Tibial nerve (tissue), 4 donors: ENCODE measurements at regions not wholly inside any gene's neighbourhood (a gene's known extent, or its start where the extent isn't known, plus 50 kb on each side); places are given as distances from the start of the nearest gene placed in this dataset.

Experiments used
- DNase-seq, 2 donors: peaks; one replicate each; pipeline ENCODE4 v3.0.0-alpha.2; 2019; ENCODE audit warnings: low spot score in 2 of 2
- H3K27ac ChIP-seq, 4 donors: fragments of 200-600 bp; sonication (generic) in 3 of 4; one replicate each; pipeline ENCODE4 v1.5.1; 2017 to 2019; ENCODE audit warnings: mild to moderate bottlenecking in 1 of 4
- H3K27me3 ChIP-seq, 2 donors: fragments of 200-600 bp; sonication (generic) in 1 of 2; one replicate each; pipeline versions ENCODE4 v1.5.1 to v1.6.0; 2017 to 2019
- H3K36me3 ChIP-seq, 3 donors: fragments of 200-600 bp; sonication (generic); one replicate each; pipeline ENCODE4 v1.5.1; 2018 to 2019
- H3K4me1 ChIP-seq, 4 donors: fragments of 200-600 bp; sonication (generic) in 3 of 4; one replicate each; pipeline ENCODE4 v1.5.1; 2017 to 2019
- H3K4me3 ChIP-seq, 4 donors: fragments of 200-600 bp; sonication (generic) in 3 of 4; one replicate each; pipeline ENCODE4 v1.5.1; 2017 to 2019; ENCODE audit warnings: mild to moderate bottlenecking in 1 of 4, moderate library complexity in 1 of 4
- H3K9me3 ChIP-seq, 4 donors: fragments of 200-600 bp; sonication (generic) in 3 of 4; one replicate each; pipeline ENCODE4 v1.5.1; 2017 to 2019
- EP300 ChIP-seq, 2 donors: sonication (generic); formaldehyde crosslinking; IDR thresholded peaks; one replicate each; pipeline ENCODE4 v1.6.1; 2017; ENCODE audit warnings: antibody characterized with exemption in 2 of 2, mild to moderate bottlenecking in 1 of 2
- POLR2A ChIP-seq, 2 donors: fragments of 450-650 bp; IDR thresholded peaks; one replicate each; pipeline ENCODE4 v1.6.1; 2017; ENCODE audit warnings: antibody characterized with exemption in 2 of 2, mild to moderate bottlenecking in 2 of 2, moderate library complexity in 2 of 2
- WGBS, 2 donors: methylation state at CpG; one replicate each; pipeline ENCODE4 v1.1.5; 2018; 5-methylcytosine and 5-hydroxymethylcytosine counted together
- TF ChIP-seq, protein P1 (sequence below), 5 experiments: fragments of 200-600 bp in 3 of 5; fragments of 450-650 bp in 2 of 5; sonication (generic) in 3 of 5; IDR thresholded peaks; one replicate each; pipeline ENCODE4 v1.5.1; 2016 to 2019; ENCODE audit warnings: antibody characterized with exemption in 5 of 5, mild to moderate bottlenecking in 3 of 5, moderate library complexity in 2 of 5

DNA sequence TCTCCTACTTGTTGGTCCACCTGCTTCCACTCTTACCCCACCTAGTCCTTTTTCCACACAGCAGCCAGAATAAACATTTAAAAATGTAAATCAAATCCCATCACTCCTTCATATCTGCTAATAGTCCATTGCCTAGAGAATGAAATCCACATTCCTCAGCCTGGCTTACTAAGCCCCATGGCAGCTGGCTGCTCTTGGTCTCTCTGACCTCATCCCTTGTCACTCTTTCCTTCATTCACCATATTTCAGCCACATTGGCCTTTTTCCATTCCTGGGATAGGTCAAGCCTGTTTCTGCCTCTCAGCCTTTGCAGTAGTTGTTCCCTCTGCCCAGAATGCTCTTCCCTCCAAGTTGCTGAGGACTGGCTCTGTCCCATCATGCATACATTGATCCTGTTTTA, 512.8 kb downstream of the INSC start:
- TF ChIP-seq, protein P1, sequence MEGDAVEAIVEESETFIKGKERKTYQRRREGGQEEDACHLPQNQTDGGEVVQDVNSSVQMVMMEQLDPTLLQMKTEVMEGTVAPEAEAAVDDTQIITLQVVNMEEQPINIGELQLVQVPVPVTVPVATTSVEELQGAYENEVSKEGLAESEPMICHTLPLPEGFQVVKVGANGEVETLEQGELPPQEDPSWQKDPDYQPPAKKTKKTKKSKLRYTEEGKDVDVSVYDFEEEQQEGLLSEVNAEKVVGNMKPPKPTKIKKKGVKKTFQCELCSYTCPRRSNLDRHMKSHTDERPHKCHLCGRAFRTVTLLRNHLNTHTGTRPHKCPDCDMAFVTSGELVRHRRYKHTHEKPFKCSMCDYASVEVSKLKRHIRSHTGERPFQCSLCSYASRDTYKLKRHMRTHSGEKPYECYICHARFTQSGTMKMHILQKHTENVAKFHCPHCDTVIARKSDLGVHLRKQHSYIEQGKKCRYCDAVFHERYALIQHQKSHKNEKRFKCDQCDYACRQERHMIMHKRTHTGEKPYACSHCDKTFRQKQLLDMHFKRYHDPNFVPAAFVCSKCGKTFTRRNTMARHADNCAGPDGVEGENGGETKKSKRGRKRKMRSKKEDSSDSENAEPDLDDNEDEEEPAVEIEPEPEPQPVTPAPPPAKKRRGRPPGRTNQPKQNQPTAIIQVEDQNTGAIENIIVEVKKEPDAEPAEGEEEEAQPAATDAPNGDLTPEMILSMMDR (IDR thresholded peaks at IDR 0.05) = no peak
- TF ChIP-seq POLR2A (IDR thresholded peaks at IDR 0.05) (no peak), EP300 (IDR thresholded peaks at IDR 0.05) (no peak)
- no peak overlapping the region for H3K27ac ChIP-seq
- H3K4me1 ChIP-seq = no peaks in the 10 kb centered on the region
- H3K9me3 ChIP-seq = no peaks in the 10 kb centered on the region
- H3K4me3 ChIP-seq = no peak overlapping the region
- H3K36me3 ChIP-seq = no peaks in the 10 kb centered on the region
- no peak for DNase-seq
- H3K27me3 ChIP-seq = no peaks in the 10 kb centered on the region

- no peak overlapping the region for H3K4me3 ChIP-seq
- 59 to 65% methylated on average over 6 of the region's 6 CpGs for WGBS, 2 donors
- no peak for TF ChIP-seq EP300 (IDR thresholded peaks at IDR 0.05)
- TF ChIP-seq POLR2A (IDR thresholded peaks at IDR 0.05) = no peak
- TF ChIP-seq, protein P1 (IDR thresholded peaks at IDR 0.05) = peak in 1 of 5 experiments; percentile 10
These were observed 515.1 kb downstream of the INSC start for GRCh38 chr11:15629690-15630321.

DNA sequence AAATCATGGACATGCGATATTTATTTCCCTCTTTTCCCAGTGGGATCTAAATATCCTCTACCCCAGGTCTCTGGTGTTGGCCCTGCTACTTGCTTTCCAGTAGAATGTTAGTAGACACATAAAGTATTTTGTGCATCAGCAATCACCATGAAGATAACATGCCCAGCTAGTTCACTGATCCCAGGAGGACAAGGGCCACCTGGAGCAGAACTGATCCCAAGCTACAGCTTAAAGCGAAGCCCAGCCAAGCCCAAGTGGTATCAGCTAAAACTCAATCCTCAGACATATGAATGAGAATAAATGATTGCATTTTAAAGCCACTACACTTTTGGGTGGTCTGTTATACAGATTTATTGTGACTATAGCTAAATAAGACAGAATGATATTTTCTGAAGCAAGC, 516.2 kb downstream of the INSC start:
- 70 to 90% methylated on average over 2 of the region's 2 CpGs for WGBS, 2 donors
- no peaks in the 10 kb centered on the region for H3K9me3 ChIP-seq
- TF ChIP-seq EP300 (IDR thresholded peaks at IDR 0.05) = no peak
- no peak for TF ChIP-seq POLR2A (IDR thresholded peaks at IDR 0.05)
- TF ChIP-seq, protein P1 (IDR thresholded peaks at IDR 0.05) = no peak
- no peak overlapping the region for H3K27ac ChIP-seq
- no peaks in the 10 kb centered on the region for H3K4me1 ChIP-seq
- no peaks in the 10 kb centered on the region for H3K27me3 ChIP-seq
- no peak for DNase-seq
- no peak overlapping the region for H3K4me3 ChIP-seq
- H3K36me3 ChIP-seq = no peaks in the 10 kb centered on the region

More at GRCh38 chr11:15629690-15630321, 515.1 kb downstream of the INSC start:
- Histone ChIP-seq H3K27ac (no peak overlapping the region), H3K4me1 (no peaks in the 10 kb centered on the region), H3K36me3 (no peaks in the 10 kb centered on the region), H3K27me3 (no peaks in the 10 kb centered on the region), H3K9me3 (no peaks in the 10 kb centered on the region)
- peak in 1 of 2 donors; percentile 33 for DNase-seq

DNA sequence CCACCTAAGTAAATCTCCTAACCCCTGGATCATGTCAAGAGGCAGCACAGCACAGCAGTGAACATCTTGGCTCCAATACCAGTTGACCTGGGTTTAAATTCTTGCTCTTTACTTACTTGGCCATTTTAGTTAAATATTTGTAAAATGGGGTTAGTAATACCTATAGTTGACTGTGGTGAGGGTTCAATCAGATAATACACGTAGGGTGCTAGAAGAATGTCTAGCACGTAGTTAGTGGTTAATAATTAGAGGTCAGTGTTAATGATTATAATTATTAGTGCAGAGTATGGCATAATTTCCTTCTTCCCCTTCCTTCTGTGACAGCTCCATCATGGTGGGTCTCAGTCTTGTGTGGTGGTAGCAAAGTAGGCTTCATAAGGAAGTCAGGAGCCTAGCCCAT, 520.8 kb downstream of the INSC start:
- Histone ChIP-seq H3K9me3 (no peaks in the 10 kb centered on the region), H3K27me3 (no peaks in the 10 kb centered on the region), H3K4me3 (no peak overlapping the region), H3K27ac (no peak overlapping the region), H3K36me3 (no peaks in the 10 kb centered on the region), H3K4me1 (no peaks in the 10 kb centered on the region)
- DNase-seq = no peak
- no peak for TF ChIP-seq POLR2A (IDR thresholded peaks at IDR 0.05)
- TF ChIP-seq EP300 (IDR thresholded peaks at IDR 0.05) = no peak
- TF ChIP-seq, protein P1 (IDR thresholded peaks at IDR 0.05) = no peak
- 90 to 96% methylated on average over 2 of the region's 2 CpGs for WGBS, 2 donors

DNA sequence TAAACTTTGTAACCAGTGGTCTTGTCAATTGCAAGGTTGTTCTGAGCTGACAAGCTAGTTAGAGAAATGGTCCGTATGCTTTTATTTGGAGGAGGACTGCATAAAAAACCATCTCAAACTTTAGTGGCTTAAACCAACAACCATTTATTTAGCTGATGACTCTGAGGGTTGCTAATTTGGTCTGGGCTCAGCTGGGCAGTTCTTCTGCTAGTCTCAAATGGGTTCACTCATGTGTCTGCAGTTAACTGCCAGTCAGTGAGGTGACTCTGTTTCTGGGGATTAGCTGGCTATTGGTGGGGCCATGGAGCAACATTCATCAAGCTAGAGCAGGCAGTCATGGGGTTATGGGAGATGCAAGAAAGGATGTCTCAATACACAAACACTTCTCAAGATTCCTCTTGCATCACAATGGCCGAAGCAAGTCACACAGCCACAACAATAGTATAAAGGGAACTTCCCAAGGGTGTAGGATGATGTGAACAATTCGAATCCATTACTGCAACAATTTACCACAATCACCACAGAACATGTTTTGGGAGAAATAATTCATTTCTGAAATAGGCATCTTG, 521.9 kb downstream of the INSC start:
- no peaks in the 10 kb centered on the region for H3K36me3 ChIP-seq
- WGBS, 2 donors = 72 to 93% methylated on average over 3 of the region's 3 CpGs
- no peak for DNase-seq
- no peak for TF ChIP-seq EP300 (IDR thresholded peaks at IDR 0.05)
- TF ChIP-seq, protein P1 (IDR thresholded peaks at IDR 0.05) = no peak
- no peak for TF ChIP-seq POLR2A (IDR thresholded peaks at IDR 0.05)
- H3K4me3 ChIP-seq = no peak overlapping the region
- H3K27ac ChIP-seq = no peak overlapping the region
- no peaks in the 10 kb centered on the region for H3K27me3 ChIP-seq
- peaks cover 0 to under 1% (median 0%) of the 10 kb centered on the region in 4 donors for H3K4me1 ChIP-seq
- H3K9me3 ChIP-seq = no peaks in the 10 kb centered on the region
